OCI-LY7 (cell line): ENCODE measurements at regions not wholly inside any gene's neighbourhood (a gene's known extent, or its start where the extent isn't known, plus 50 kb on each side); places are given as distances from the start of the nearest gene placed in this dataset.

Experiments used
- BruUV-seq: library from RNA; stranded (reverse); fragments of 400-500 nt; replicated peaks from 2 replicates; lab custom pipeline; 2021; lab: Mats Ljungman, UMichigan
- CTCF ChIA-PET: fragments of 300-600 bp; sonication (Branson Sonifier 250); formaldehyde crosslinking; loops from one replicate; lab custom pipeline; 2022; ENCODE audit warnings: antibody characterized with exemption; ENCODE audit not compliant: unreplicated experiment; lab: Charles Lee
- POLR2A ChIA-PET: fragments of 300-600 bp; sonication (Branson Sonifier 250); formaldehyde crosslinking; loops from one replicate; lab custom pipeline; 2022; ENCODE audit warnings: antibody characterized with exemption; lab: Charles Lee
- DNase-seq: peaks from one replicate; pipeline ENCODE4 v3.0.0-alpha.2; 2015; ENCODE audit warnings: low spot score
- H2AFZ ChIP-seq: fragments of 200-600 bp; sonication (generic), shearing (Covaris generic); 2 replicates; pipeline ENCODE4 v1.6.1; 2014; ENCODE audit warnings: mild to moderate bottlenecking, antibody characterized with exemption, low read length, moderate library complexity
- H3K27ac ChIP-seq: fragments of 200-600 bp; sonication (generic); 2 replicates; pipeline ENCODE4 v1.5.1; 2014; ENCODE audit warnings: mixed run types, low read depth, mild to moderate bottlenecking, moderate library complexity, low read length, inconsistent platforms; ENCODE audit not compliant: poor library complexity, severe bottlenecking
- H3K36me3 ChIP-seq: fragments of 200-600 bp; sonication (generic); 2 replicates; pipeline ENCODE4 v1.6.1; 2014; ENCODE audit warnings: mild to moderate bottlenecking, antibody characterized with exemption, low read length, moderate library complexity, mixed read lengths; ENCODE audit not compliant: insufficient read depth
- H3K4me1 ChIP-seq: fragments of 200-600 bp; sonication (generic); 2 replicates; pipeline ENCODE4 v1.5.1; 2014; ENCODE audit warnings: mild to moderate bottlenecking, low read length; ENCODE audit not compliant: insufficient read depth, poor library complexity, severe bottlenecking
- H3K4me2 ChIP-seq: fragments of 200-600 bp; sonication (generic); 2 replicates; pipeline ENCODE4 v1.6.1; 2014; ENCODE audit warnings: mild to moderate bottlenecking, low read length
- H3K4me3 ChIP-seq: fragments of 200-600 bp; sonication (generic); 2 replicates; pipeline ENCODE4 v1.5.1; 2014; ENCODE audit warnings: mild to moderate bottlenecking, low read depth, low read length; ENCODE audit not compliant: poor library complexity, severe bottlenecking
- H3K79me2 ChIP-seq: fragments of 200-600 bp; sonication (generic); 2 replicates; pipeline ENCODE4 v1.6.1; 2016; ENCODE audit warnings: low read depth, mild to moderate bottlenecking, low read length, moderate library complexity, mixed read lengths; ENCODE audit not compliant: insufficient read depth
- H3K9me2 ChIP-seq: fragments of 200-600 bp; sonication (generic); 2 replicates; pipeline ENCODE4 v1.6.1; 2016; ENCODE audit warnings: mild to moderate bottlenecking, low read length, mixed read lengths; ENCODE audit not compliant: insufficient read depth
- H3K9me3 ChIP-seq: fragments of 200-600 bp; sonication (generic); 2 replicates; pipeline ENCODE4 v1.6.1; 2014; ENCODE audit warnings: mild to moderate bottlenecking, mixed run types, low read length, mixed read lengths
- H4K20me1 ChIP-seq: fragments of 200-600 bp; sonication (generic); 2 replicates; pipeline ENCODE4 v1.6.1; 2014; ENCODE audit warnings: mild to moderate bottlenecking, antibody characterized with exemption, low read length, moderate library complexity, mixed read lengths; ENCODE audit not compliant: insufficient read depth
- CTCF ChIP-seq: fragments of 200-600 bp; sonication (generic); conservative IDR thresholded peaks from 2 replicates; pipeline ENCODE4 v1.5.1; 2014; ENCODE audit warnings: mild to moderate bottlenecking, antibody characterized with exemption, low read length, moderate library complexity, mixed read lengths
- EZH2phosphoT487 ChIP-seq: fragments of 200-600 bp; sonication (generic); IDR thresholded peaks from 2 replicates; pipeline ENCODE4 v1.6.1; 2018; ENCODE audit warnings: low read depth, borderline replicate concordance, mild to moderate bottlenecking, mixed run types, antibody characterized with exemption, low read length, moderate library complexity, mixed read lengths
- intact Hi-C: fragments of 100-400 bp; cut with micrococcal nuclease; formaldehyde crosslinking; loops from one replicate; pipeline ENCODE4 v1.10.0; 2022; ENCODE audit not compliant: unreplicated experiment

- H3K27ac ChIP-seq = no peak overlapping the region
- POLR2A ChIA-PET = no interaction called here
- TF ChIP-seq CTCF (no peak), EZH2phosphoT487 (no peak)
- no peaks in the 10 kb centered on the region for H4K20me1 ChIP-seq
- intact Hi-C loops = no loop called here
- no peak overlapping the region for H2AFZ ChIP-seq
- peaks cover 25% of the 10 kb centered on the region for H3K4me1 ChIP-seq
- no peak for DNase-seq
- no peaks in the 10 kb centered on the region for H3K36me3 ChIP-seq
- H3K9me3 ChIP-seq = no peaks in the 10 kb centered on the region
- H3K4me3 ChIP-seq = no peak overlapping the region
- no peak overlapping the region for H3K4me2 ChIP-seq
- no TSS peak for BruUV-seq
- CTCF ChIA-PET = no interaction called here
- no peaks in the 10 kb centered on the region for H3K79me2 ChIP-seq
- no peaks in the 10 kb centered on the region for H3K9me2 ChIP-seq
Observed at GRCh38 chr15:75126864-75127580, 74.7 kb upstream of the C15orf39 start.

DNA sequence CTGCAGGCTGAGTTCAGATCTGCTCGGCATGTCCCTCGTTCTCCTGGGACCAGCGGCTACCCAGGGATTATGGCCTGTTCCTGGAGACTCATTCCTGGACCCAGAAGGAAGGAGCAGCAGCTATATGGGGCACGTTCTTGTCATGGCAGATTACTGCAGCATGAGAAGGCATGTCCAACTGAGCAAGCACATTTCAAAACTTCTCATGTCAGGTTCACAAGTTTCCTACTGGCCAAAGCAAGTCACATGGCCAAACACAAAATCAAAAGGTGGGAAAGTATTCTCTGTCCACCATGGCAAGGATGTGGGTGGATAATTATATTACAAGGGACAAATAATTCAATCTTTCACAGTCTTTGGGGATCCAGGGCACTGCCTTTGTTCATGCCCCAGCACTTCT, 71.9 kb upstream of the C15orf39 start:
- Histone ChIP-seq H4K20me1 (no peaks in the 10 kb centered on the region), H3K27ac (no peak overlapping the region), H3K4me2 (no peak overlapping the region), H3K4me3 (no peak overlapping the region), H3K9me3 (no peaks in the 10 kb centered on the region), H2AFZ (no peak overlapping the region), H3K9me2 (no peaks in the 10 kb centered on the region), H3K36me3 (no peaks in the 10 kb centered on the region), H3K4me1 (peaks cover 20% of the 10 kb centered on the region), H3K79me2 (no peaks in the 10 kb centered on the region)
- intact Hi-C loops = no loop called here
- ChIA-PET CTCF (no interaction called here), POLR2A (interaction anchor here (1.3 kb wide), 1 partner anchor 87 kb away, joined by 3 read pairs; no protein-coding TSS in a partner anchor)
- DNase-seq = no peak
- no peak for TF ChIP-seq EZH2phosphoT487
- no peak for TF ChIP-seq CTCF
- no TSS peak for BruUV-seq

DNA sequence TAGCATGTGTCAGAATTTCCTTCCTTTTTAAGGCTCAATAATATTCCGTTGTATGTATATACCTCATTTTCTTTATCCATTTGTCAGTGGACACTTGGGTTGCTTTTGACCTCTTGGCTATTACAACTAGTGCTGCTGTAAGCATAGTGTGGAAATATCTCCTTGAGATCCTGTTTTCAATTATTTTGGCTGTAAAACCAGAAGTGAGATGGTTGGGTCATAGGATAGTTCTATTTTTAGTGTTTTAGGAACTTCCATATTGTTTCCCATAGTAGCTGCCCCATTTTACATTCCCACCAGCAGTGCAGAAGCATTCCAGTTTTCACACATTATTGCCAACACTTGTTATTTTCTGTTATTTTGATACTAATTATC, 70.4 kb upstream of the C15orf39 start:
- Histone ChIP-seq H3K9me2 (no peaks in the 10 kb centered on the region), H3K79me2 (no peaks in the 10 kb centered on the region), H3K36me3 (no peaks in the 10 kb centered on the region), H4K20me1 (no peaks in the 10 kb centered on the region), H3K4me3 (no peak overlapping the region), H3K27ac (no peak overlapping the region), H3K4me1 (peaks cover 16% of the 10 kb centered on the region), H3K4me2 (peak overlapping the region; percentile 42), H2AFZ (peak overlapping the region; percentile 27; the same call in 1 of the 2 replicates), H3K9me3 (no peaks in the 10 kb centered on the region)
- TF ChIP-seq EZH2phosphoT487 (no peak), CTCF (no peak)
- BruUV-seq = no TSS peak
- no peak for DNase-seq
- ChIA-PET CTCF (no interaction called here), POLR2A (interaction anchor here (1.0 kb wide), 1 partner anchor 17 kb away, joined by 3 read pairs; no protein-coding TSS in a partner anchor)
- intact Hi-C loops = no loop called here
